IPS-NIHi11 (cell line): ENCODE measurements at regions not wholly inside any gene's neighbourhood (a gene's known extent, or its start where the extent isn't known, plus 50 kb on each side); places are given as distances from the start of the nearest gene placed in this dataset.

ENCODE experiments used
- DNase-seq: peaks from one replicate; pipeline ENCODE4 v3.0.0; 2012; ENCODE audit warnings: mixed read lengths, low spot score

DNA sequence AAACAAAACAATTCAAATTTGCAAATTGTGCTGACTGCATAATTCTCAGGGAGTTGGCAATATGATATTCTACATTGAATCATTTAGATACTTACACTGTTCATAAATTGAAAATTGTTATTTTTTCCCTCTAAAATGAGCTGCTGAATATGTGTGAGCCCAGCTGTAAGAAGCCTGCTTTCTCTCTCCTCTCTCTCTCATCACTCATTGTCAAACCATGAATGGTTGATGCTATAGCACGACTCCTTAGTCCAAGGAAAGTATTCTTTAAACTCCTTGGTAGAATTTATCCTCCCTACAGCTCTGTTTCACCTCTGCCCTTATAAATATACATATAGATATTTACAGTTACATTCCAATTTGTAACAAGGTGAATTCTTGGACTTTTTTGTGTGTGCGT, 116.4 kb upstream of the POU3F2 start:
- DNase-seq, result no peak

DNA sequence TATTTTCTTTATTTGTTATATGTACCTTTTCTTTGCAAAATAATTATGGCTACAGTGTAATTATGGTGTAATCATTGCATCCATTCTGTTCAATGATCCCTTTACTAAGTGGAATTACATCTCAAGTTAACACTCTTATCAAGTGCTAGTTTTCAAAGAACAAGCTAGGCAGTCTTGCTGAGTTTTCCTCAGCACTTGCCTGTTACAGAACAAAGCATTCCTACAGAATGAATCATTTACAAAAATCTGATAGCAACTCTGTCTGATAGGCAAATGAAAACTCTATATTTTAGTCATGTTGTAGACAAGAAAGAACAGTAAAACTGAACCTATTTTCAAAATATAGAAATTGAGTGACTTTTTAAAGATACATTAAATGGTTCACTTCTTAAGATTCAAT, 109.8 kb upstream of the POU3F2 start:
- DNase-seq, result no peak

DNA sequence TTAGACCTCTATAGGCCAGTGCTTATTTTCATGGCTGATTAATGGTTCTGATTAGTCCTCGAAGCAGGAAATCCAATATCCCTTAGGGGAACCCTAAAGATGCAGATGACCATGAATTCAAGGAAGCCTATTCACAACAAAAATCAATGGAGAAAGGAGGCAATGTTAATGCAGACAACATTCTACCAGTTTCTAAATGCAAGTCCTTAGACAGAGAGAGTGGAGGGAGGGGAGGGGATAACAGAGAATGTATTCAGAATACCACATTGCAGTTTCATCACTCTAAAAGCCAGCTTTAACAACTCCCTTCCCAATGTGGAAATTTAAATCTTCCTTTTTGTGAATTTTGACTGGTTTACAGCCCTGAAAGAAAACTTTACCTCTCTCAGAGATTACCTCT, 87.1 kb upstream of the POU3F2 start:
- DNase-seq, result no peak

DNA sequence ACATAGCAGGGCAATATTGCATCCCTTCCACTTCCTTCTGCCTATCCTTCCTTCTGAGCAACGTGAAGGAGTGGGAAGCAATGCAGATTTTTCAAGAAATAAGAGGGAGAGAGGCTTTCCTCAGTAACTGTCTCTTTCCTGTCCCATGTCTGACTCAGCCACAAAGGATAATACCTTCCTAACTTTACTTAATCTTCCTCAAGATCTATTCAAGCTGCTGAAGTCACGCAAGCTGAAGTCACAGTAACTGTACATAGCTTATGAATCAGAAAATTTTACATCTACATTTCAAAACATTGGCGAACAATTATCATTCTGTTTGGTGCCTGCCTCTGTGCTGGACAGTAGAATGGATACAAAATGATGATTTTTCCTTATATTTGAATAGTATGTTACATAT, 86.4 kb upstream of the POU3F2 start:
- no peak for DNase-seq

DNA sequence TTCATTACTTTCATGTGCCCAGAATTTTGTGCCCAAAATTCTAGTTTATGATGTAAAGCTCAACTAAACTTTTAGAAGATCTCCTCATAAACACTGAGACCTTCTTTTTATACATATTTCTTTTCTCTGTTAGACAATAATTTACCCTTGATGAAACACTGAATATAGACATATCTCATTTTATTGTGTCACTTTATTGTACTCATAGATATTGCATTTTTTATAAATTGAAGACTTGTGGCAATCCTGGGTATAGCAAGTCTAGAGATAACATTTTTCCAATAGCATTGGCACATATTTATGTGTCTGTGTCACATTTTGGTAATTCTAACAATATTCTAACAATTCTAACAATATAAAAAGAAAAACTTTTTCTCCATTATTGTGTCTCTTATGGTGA, 74.9 kb upstream of the POU3F2 start:
- DNase-seq, result no peak

DNA sequence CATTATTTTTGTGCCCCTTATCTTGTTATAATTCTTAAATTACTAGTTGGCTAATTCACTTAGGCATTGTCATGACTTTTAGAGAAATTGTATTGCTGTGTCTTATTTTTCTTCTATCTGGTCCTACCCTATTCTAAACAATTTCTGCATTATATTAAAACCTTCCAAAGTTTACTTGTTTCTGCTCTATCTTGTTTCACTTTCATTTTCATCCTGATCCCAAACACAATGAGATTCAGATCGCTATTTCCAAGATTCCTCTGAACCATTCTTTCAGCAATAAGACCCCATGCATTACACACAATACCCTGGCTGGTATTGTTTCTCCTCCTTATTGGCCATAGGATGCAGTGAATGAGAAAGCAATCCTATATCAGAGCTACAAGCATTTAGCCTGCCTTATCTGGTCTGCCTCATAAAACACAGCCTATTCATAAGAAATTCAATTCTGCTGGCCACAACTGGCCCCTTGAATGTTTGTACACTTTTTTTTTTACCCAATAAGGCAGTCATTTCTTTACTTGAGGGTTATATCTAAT, 69.9 kb upstream of the POU3F2 start:
- no peak for DNase-seq

DNA sequence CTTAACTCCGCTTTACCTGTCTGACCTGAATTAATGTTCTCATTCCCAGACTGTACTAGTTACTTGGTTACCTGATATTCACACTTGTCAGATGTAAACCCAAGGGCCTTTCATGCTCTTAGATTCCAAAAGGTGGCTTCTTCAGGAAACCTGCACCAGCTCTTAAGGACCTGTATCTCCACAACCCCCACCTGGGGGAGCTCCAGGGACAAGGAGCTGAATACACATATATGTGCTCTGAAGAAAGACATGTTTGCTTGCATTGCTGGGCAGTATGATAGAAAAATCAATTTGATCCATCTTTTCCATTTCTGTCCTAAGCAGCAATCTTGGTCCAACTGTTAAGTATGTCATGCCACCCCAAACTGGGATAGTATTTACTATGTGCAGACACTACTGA, 64.8 kb upstream of the POU3F2 start:
- peak; percentile 38 for DNase-seq

DNA sequence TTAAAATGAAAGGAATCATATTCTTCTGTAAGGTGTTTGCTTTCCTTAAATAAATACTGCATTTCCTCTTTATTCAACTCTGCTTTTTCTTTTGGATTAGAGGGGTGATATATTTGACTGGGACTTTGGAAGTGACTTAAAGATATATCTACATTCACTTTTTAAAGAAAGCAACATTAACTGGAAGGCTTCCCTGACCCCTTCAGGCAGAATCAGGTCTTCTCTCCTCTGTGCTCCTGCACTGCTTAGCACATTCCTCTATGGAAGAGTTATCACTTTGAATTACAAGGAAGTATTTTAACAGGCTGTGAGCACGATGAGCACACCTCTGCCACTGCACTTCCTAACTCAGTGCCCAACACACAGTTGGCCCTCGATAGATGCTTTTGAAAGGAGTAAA, 59.2 kb upstream of the POU3F2 start:
- DNase-seq, result peak; percentile 12

DNA sequence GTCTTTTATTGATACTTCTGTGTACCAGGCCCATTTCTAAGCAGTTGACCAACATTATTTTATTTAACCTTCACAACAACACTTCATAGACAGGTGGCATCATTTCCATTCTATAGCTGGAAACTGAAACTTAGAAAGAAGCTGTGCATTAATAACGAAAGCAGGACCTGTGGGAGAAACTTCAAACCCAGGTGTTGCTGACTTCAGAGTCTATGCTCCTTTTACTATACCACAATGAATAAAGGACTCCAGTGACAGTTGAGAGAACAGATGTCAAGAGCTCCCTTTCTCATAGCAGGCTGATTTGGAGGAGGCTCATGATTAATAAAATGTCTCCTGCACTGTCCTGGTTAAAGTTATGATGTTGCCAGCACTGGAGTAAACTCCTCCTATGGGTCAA, 56.6 kb upstream of the POU3F2 start:
- DNase-seq, result no peak

DNA sequence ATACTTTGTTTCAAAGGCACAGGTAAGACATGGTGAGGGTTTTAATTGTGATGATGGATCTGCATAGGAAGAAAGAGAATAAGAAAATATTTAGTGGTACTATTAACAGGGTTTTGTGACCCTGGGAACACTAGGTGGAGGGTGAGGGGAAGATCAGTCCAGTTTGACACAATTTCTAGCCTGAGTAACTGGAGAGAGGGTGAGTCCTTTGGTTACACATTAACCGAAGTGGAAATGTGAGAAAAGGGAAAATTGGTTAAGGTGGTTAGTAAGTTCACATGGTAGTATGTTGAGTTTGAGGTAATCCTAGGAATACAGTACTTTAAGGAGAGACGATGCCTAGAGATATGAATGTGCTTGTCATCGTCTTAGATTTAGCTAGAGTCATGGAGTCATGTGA, 54.8 kb upstream of the POU3F2 start:
- no peak for DNase-seq

DNA sequence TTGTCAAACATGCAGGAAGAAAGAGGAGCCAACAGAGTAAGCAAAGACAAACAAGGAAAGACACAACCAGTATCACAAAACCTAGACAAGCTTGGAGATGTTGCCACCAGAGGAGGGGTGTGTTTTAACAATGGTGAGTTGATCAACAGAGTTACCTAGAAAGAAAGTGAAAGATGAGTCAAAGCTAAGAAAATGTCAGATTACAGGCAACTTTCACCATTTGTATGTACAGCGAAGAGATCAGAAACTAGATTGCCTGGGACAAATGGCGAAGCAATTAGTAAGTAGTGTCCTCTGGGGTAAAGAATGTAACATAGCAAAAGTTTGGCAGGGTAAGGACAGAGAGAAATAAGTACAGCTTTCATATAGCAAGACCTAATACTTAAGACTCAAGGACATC, 51.6 kb upstream of the POU3F2 start:
- DNase-seq, result no peak

DNA sequence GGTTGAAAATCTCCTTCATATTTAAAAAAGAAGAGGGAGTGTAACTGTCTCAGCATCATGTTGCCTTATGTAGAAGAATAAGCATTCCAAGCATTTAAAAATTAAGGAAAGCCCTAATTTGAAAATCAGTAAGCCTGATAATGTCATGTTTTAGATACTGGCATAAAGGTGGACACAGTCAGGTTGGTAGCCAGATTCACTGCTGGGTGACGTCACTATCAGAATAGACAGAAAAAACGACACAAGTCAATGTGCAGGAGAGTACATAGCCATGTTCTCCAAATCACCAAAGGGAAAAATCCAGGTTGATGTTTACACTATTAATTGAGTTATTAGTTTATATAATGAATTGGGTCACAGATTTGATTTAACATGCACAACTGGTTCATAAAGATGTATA, 50.8 kb upstream of the POU3F2 start:
- DNase-seq, result no peak
